IMR-90 (cell line): ENCODE measurements at regions not wholly inside any gene's neighbourhood (a gene's known extent, or its start where the extent isn't known, plus 50 kb on each side); places are given as distances from the start of the nearest gene placed in this dataset.

Experiments used
- ATAC-seq: fragments of 200-7000 bp; cut with Tn5 transposase; 2 replicates; pipeline ENCODE4 v1.9.1; 2020; ENCODE audit warnings: low read depth, mild to moderate bottlenecking, moderate library complexity
- BruUV-seq: library from RNA; stranded (reverse); fragments of 400-500 nt; replicated peaks from 2 replicates; lab custom pipeline; 2021; lab: Mats Ljungman, UMichigan
- CTCF ChIA-PET: fragments of 300-600 bp; formaldehyde crosslinking; extraction: SDS; loops from one replicate; lab custom pipeline; 2021; ENCODE audit warnings: antibody characterized with exemption; lab: Yijun Ruan, JAX
- POLR2A ChIA-PET: fragments of 300-600 bp; sonication (Branson Sonifier 250); formaldehyde crosslinking; loops from one replicate; lab custom pipeline; 2022; ENCODE audit warnings: antibody characterized with exemption; ENCODE audit not compliant: unreplicated experiment; lab: Charles Lee
- DNase-seq: peaks from one replicate; pipeline ENCODE4 v3.0.0; 2013
- H2AFZ ChIP-seq: replicated peaks from 2 replicates; pipeline ENCODE3; 2013; ENCODE audit warnings: low read length, mild to moderate bottlenecking; ENCODE audit not compliant: poor library complexity
- H2AK5ac ChIP-seq: 2 replicates; pipeline ENCODE4 v1.6.1; 2013; ENCODE audit warnings: low read depth, low read length, inconsistent platforms
- H2AK9ac ChIP-seq: replicated peaks from 2 replicates; pipeline ENCODE3; 2013; ENCODE audit warnings: mild to moderate bottlenecking, low read depth, low read length, moderate library complexity; ENCODE audit not compliant: poor library complexity
- H2BK120ac ChIP-seq: 2 replicates; pipeline ENCODE4 v1.6.1; 2013; ENCODE audit warnings: low read depth, low read length, inconsistent platforms
- H2BK15ac ChIP-seq: 3 replicates; pipeline ENCODE4 v1.6.1; 2013; ENCODE audit warnings: low read depth, low read length, inconsistent platforms
- H2BK20ac ChIP-seq: 2 replicates; pipeline ENCODE4 v1.6.1; 2013; ENCODE audit warnings: low read depth, mild to moderate bottlenecking, inconsistent platforms, low read length, moderate library complexity
- H2BK5ac ChIP-seq: 2 replicates; pipeline ENCODE4 v1.6.1; 2013; ENCODE audit warnings: mild to moderate bottlenecking, low read depth, low read length, inconsistent platforms; ENCODE audit not compliant: poor library complexity, severe bottlenecking
- H3K14ac ChIP-seq: replicated peaks from 2 replicates; pipeline ENCODE4 v1.6.1; 2013; ENCODE audit warnings: low read depth, low read length, inconsistent platforms
- H3K18ac ChIP-seq: 2 replicates; pipeline ENCODE4 v1.6.1; 2013; ENCODE audit warnings: low read depth, low read length, control low read depth
- H3K23ac ChIP-seq: 2 replicates; pipeline ENCODE4 v1.6.1; 2013; ENCODE audit warnings: low read depth, low read length, inconsistent platforms
- H3K27ac ChIP-seq: 2 replicates; pipeline ENCODE4 v1.5.1; 2013; ENCODE audit warnings: mild to moderate bottlenecking, control low read depth, low read length; ENCODE audit not compliant: insufficient read depth
- H3K27me3 ChIP-seq: 2 replicates; pipeline ENCODE4 v1.6.1; 2013; ENCODE audit warnings: low read length; ENCODE audit not compliant: control insufficient read depth, insufficient read depth
- H3K36me3 ChIP-seq: 2 replicates; pipeline ENCODE4 v1.6.1; 2013; ENCODE audit warnings: low read length, mixed read lengths; ENCODE audit not compliant: control insufficient read depth, insufficient read depth
- H3K4ac ChIP-seq: 2 replicates; pipeline ENCODE4 v1.6.1; 2013; ENCODE audit warnings: low read depth, low read length, inconsistent platforms
- H3K4me1 ChIP-seq: 2 replicates; pipeline ENCODE4 v1.6.1; 2013; ENCODE audit warnings: low read length, mixed read lengths; ENCODE audit not compliant: control insufficient read depth, insufficient read depth
- H3K4me2 ChIP-seq: 2 replicates; pipeline ENCODE4 v1.6.1; 2013; ENCODE audit warnings: low read depth, mild to moderate bottlenecking, control low read depth, low read length, moderate library complexity
- H3K4me3 ChIP-seq: 2 replicates; pipeline ENCODE4 v1.5.1; 2013; ENCODE audit warnings: low read depth, mild to moderate bottlenecking, control low read depth, low read length, moderate library complexity; ENCODE audit not compliant: insufficient read depth
- H3K56ac ChIP-seq: 2 replicates; pipeline ENCODE4 v1.6.1; 2013; ENCODE audit warnings: low read length, inconsistent platforms; ENCODE audit not compliant: insufficient read depth; ENCODE audit errors: extremely low read depth
- H3K79me1 ChIP-seq, 2 experiments: 2 replicates each; pipeline ENCODE4 v1.6.1; 2013; ENCODE audit warnings: low read length in 2 of 2, inconsistent platforms in 1 of 2, low read depth in 1 of 2
- H3K9ac ChIP-seq: 2 replicates; pipeline ENCODE4 v1.6.1; 2013; ENCODE audit warnings: low read depth, low read length, control low read depth
- H3K9me1 ChIP-seq: 2 replicates; pipeline ENCODE4 v1.6.1; 2013; ENCODE audit warnings: low read length, inconsistent platforms; ENCODE audit not compliant: insufficient read depth
- H3K9me3 ChIP-seq: 2 replicates; pipeline ENCODE4 v1.6.1; 2013; ENCODE audit warnings: low read length; ENCODE audit not compliant: control insufficient read depth, insufficient read depth
- H4K20me1 ChIP-seq: 2 replicates; pipeline ENCODE4 v1.6.1; 2013; ENCODE audit warnings: low read length, inconsistent platforms; ENCODE audit not compliant: insufficient read depth
- H4K5ac ChIP-seq: 2 replicates; pipeline ENCODE4 v1.6.1; 2013; ENCODE audit warnings: mild to moderate bottlenecking, low read depth, low read length, control low read depth
- H4K8ac ChIP-seq, 2 experiments: 2 replicates each; pipeline ENCODE4 v1.6.1; 2013; ENCODE audit warnings: low read depth in 2 of 2, low read length in 2 of 2, control low read depth in 1 of 2, inconsistent platforms in 1 of 2
- H4K91ac ChIP-seq: 2 replicates; pipeline ENCODE4 v1.6.1; 2013; ENCODE audit warnings: low read depth, low read length, inconsistent platforms; ENCODE audit not compliant: insufficient read depth
- MXI1 ChIP-seq: IDR thresholded peaks from 2 replicates; pipeline ENCODE4 v1.6.1; 2012; ENCODE audit warnings: low read depth, mild to moderate bottlenecking, low read length, moderate library complexity, borderline replicate concordance
- RAD21 ChIP-seq: IDR thresholded peaks from 2 replicates; pipeline ENCODE4 v1.6.1; 2012; ENCODE audit warnings: low read length, improper control_type of control experiment
- WGBS, 2 experiments: methylation state at CpG; one replicate each; pipeline versions ENCODE4 v1.1.5 to v1.1.7; 2013; ENCODE audit warnings: missing lambda C conversion rate in 2 of 2; ENCODE audit not compliant: insufficient read length in 1 of 2; ENCODE audit errors: extremely low coverage in 2 of 2; 5-methylcytosine and 5-hydroxymethylcytosine counted together
- dilution Hi-C: fragments of 300-500 bp; cut with HindIII; formaldehyde crosslinking; loops from one replicate; pipeline ENCODE4 v1.14.3; 2018; ENCODE audit warnings: low sequenced_read_pairs; ENCODE audit not compliant: unreplicated experiment
- in situ Hi-C: fragments of 300-500 bp; cut with MboI; formaldehyde crosslinking; loops from 3 replicates; pipeline ENCODE4 v1.14.3; 2019; ENCODE audit warnings: low sequenced_read_pairs, inconsistent platforms, mixed read lengths
- intact Hi-C: fragments of 100-400 bp; cut with micrococcal nuclease; formaldehyde crosslinking; loops from 2 replicates; pipeline ENCODE4 v1.10.0; 2022
- TF ChIP-seq, protein P1 (sequence below): conservative IDR thresholded peaks from 2 replicates; pipeline ENCODE4 v1.5.1; 2012; ENCODE audit warnings: mild to moderate bottlenecking, low read depth, low read length, improper control_type of control experiment

DNA sequence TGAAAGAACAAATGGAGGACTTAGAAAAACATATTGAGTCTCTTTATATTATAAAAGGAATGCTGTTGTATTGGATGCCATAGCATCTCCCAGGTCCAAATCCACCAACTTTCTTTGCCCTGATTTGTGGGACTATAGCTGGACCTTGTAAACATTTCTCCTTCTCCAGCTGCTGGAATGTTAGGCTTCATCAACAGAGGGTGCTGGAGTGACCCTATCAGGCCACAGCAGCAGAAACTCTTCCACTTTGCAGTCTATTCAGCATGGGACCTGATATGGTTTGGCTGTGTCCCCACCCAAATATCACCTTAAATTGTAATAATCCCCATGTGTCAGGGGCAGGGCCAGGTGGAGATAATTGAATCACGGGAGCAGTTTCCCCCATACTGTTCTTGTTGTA is 138.4 kb upstream of the ARL4C start:
- H3K56ac ChIP-seq, result no peak overlapping the region
- ATAC-seq (peak; percentile 12; the same call in 1 of the 2 replicates), DNase-seq (peak; percentile 32)
- no peaks in the 10 kb centered on the region for H4K20me1 ChIP-seq
- peaks cover 11% of the 10 kb centered on the region for H3K9me1 ChIP-seq
- WGBS, 2 experiments, result no CpG with 5 or more reads among the region's 1 CpG
- no peak overlapping the region for H2BK5ac ChIP-seq
- H3K4me1 ChIP-seq, result peaks cover 25% of the 10 kb centered on the region
- no peak overlapping the region for H3K4me3 ChIP-seq
- POLR2A ChIA-PET, result no interaction called here
- dilution Hi-C loops (no loop called here), in situ Hi-C loops (no loop called here), intact Hi-C loops (no loop called here)
- peak overlapping the region; percentile 85; the same call in 2 of the 3 replicates for H2BK15ac ChIP-seq
- H3K27ac ChIP-seq, result no peak overlapping the region
- H4K91ac ChIP-seq, result 0 out of 2 replicates have a peak overlapping the region, but pooled peaks have one; percentile 19
- no peaks in the 10 kb centered on the region for H3K9me3 ChIP-seq
- H3K79me1 ChIP-seq, result 0 out of 4 replicates have a peak, but pooled peaks cover 0 to 7% of the 10 kb centered on the region in 2 experiments
- no peak overlapping the region for H2AK9ac ChIP-seq
- H2BK120ac ChIP-seq, result peak overlapping the region; percentile 51; the same call in 1 of the 2 replicates
- TF ChIP-seq, protein P1, sequence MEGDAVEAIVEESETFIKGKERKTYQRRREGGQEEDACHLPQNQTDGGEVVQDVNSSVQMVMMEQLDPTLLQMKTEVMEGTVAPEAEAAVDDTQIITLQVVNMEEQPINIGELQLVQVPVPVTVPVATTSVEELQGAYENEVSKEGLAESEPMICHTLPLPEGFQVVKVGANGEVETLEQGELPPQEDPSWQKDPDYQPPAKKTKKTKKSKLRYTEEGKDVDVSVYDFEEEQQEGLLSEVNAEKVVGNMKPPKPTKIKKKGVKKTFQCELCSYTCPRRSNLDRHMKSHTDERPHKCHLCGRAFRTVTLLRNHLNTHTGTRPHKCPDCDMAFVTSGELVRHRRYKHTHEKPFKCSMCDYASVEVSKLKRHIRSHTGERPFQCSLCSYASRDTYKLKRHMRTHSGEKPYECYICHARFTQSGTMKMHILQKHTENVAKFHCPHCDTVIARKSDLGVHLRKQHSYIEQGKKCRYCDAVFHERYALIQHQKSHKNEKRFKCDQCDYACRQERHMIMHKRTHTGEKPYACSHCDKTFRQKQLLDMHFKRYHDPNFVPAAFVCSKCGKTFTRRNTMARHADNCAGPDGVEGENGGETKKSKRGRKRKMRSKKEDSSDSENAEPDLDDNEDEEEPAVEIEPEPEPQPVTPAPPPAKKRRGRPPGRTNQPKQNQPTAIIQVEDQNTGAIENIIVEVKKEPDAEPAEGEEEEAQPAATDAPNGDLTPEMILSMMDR, result peak; percentile 35; the same call in 1 of the 2 replicates
- peak; percentile 34; the same call in 1 of the 2 replicates for TF ChIP-seq RAD21
- no peak for TF ChIP-seq MXI1
- CTCF ChIA-PET, result interaction anchor here (0.6 to 1.8 kb wide), 2 partner anchors 70 to 489 kb away, joined by 3 to 7 read pairs; no protein-coding TSS in a partner anchor
- H2BK20ac ChIP-seq, result peak overlapping the region; percentile 21; the same call in 1 of the 2 replicates
- no TSS peak for BruUV-seq
- no peak overlapping the region for H3K23ac ChIP-seq
- no peaks in the 10 kb centered on the region for H3K27me3 ChIP-seq
- H3K4ac ChIP-seq, result peak overlapping the region; percentile 50
- no peak overlapping the region; the same call in 1 of the 2 replicates for H3K18ac ChIP-seq
- H4K8ac ChIP-seq, result 0 out of 4 replicates have a peak overlapping the region, but pooled peaks of 1 of the 2 experiments have one; percentile 10
- peak overlapping the region; percentile 29 for H2AK5ac ChIP-seq
- no peak overlapping the region for H3K14ac ChIP-seq
- no peaks in the 10 kb centered on the region for H3K36me3 ChIP-seq
- no peak overlapping the region for H3K4me2 ChIP-seq
- H3K9ac ChIP-seq, result no peak overlapping the region
- no peak overlapping the region for H4K5ac ChIP-seq
- H2AFZ ChIP-seq, result no peak overlapping the region
